Lower lobe of right lung (tissue), 2 donors: ENCODE measurements at regions not wholly inside any gene's neighbourhood (a gene's known extent, or its start where the extent isn't known, plus 50 kb on each side); places are given as distances from the start of the nearest gene placed in this dataset.

Experiments used
- ATAC-seq, 2 donors: fragments of 200-7000 bp; cut with Tn5 transposase; one replicate each; pipeline ENCODE4 v1.9.1; 2020 to 2022; ENCODE audit warnings: mild to moderate bottlenecking in 2 of 2, moderate library complexity in 2 of 2
- DNase-seq: peaks from one replicate; pipeline ENCODE4 v3.0.0-alpha.2; 2020
- H3K27ac ChIP-seq: fragments of 200-600 bp; one replicate; pipeline ENCODE4 v1.8.0; 2022
- H3K27me3 ChIP-seq: fragments of 200-600 bp; one replicate; pipeline ENCODE4 v1.8.0; 2022; ENCODE audit warnings: low read depth
- H3K36me3 ChIP-seq: fragments of 200-600 bp; one replicate; pipeline ENCODE4 v1.8.0; 2022; ENCODE audit warnings: mild to moderate bottlenecking
- H3K4me1 ChIP-seq: fragments of 200-600 bp; one replicate; pipeline ENCODE4 v1.8.0; 2022
- H3K4me3 ChIP-seq: fragments of 200-600 bp; one replicate; pipeline ENCODE4 v1.8.0; 2022; ENCODE audit warnings: mild to moderate bottlenecking
- H3K9me3 ChIP-seq: fragments of 200-600 bp; one replicate; pipeline ENCODE4 v1.8.0; 2022
- CTCF ChIP-seq: fragments of 200-600 bp; IDR thresholded peaks from one replicate; pipeline ENCODE4 v1.8.0; 2022; ENCODE audit warnings: antibody characterized with exemption, mild to moderate bottlenecking
- intact Hi-C: fragments of 100-400 bp; cut with DNase I; formaldehyde crosslinking; loops from one replicate; pipeline ENCODE4 v1.11.0; 2022
- donor health status: DM: no; HTN: yes; CAD: no; lungs with severe emphysema.

- DNase-seq (no peak), ATAC-seq (no peak)
- TF ChIP-seq CTCF, result no peak
- intact Hi-C loops, result no loop called here
- Histone ChIP-seq H3K9me3 (no peaks in the 10 kb centered on the region), H3K4me1 (peaks cover 17% of the 10 kb centered on the region), H3K4me3 (no peak overlapping the region), H3K27ac (no peak overlapping the region), H3K36me3 (no peaks in the 10 kb centered on the region), H3K27me3 (no peaks in the 10 kb centered on the region)
These were observed 57.8 kb upstream of the IGFBP2 start for GRCh38 chr2:216575465-216575864.

GRCh38 chr2:216576616-216577015, 56.6 kb upstream of the IGFBP2 start:
- H3K27ac ChIP-seq, result no peak overlapping the region
- peaks cover 17% of the 10 kb centered on the region for H3K4me1 ChIP-seq
- H3K9me3 ChIP-seq, result no peaks in the 10 kb centered on the region
- intact Hi-C loops, result no loop called here
- no peaks in the 10 kb centered on the region for H3K27me3 ChIP-seq
- no peak overlapping the region for H3K4me3 ChIP-seq
- DNase-seq (no peak), ATAC-seq (no peak)
- no peak for TF ChIP-seq CTCF
- no peaks in the 10 kb centered on the region for H3K36me3 ChIP-seq

- TF ChIP-seq CTCF, result no peak
- H3K36me3 ChIP-seq, result no peaks in the 10 kb centered on the region
- H3K9me3 ChIP-seq, result no peaks in the 10 kb centered on the region
- peaks cover 10% of the 10 kb centered on the region for H3K4me1 ChIP-seq
- H3K4me3 ChIP-seq, result no peak overlapping the region
- intact Hi-C loops, result no loop called here
- no peak for ATAC-seq
- H3K27ac ChIP-seq, result no peak overlapping the region
- DNase-seq, result no peak
- H3K27me3 ChIP-seq, result no peaks in the 10 kb centered on the region
These were observed 54.9 kb upstream of the IGFBP2 start for GRCh38 chr2:216578325-216578724.

- Histone ChIP-seq H3K4me3 (no peak overlapping the region), H3K27me3 (no peaks in the 10 kb centered on the region), H3K27ac (no peak overlapping the region), H3K4me1 (no peaks in the 10 kb centered on the region), H3K36me3 (no peaks in the 10 kb centered on the region), H3K9me3 (no peaks in the 10 kb centered on the region)
- no peak for TF ChIP-seq CTCF
- ATAC-seq (peak in 1 of 2 donors; percentile 46), DNase-seq (no peak)
- intact Hi-C loops, result no loop called here
These were observed 50.1 kb upstream of the IGFBP2 start for GRCh38 chr2:216583147-216583546.
